ENCODE measurements at regions not wholly inside any gene's neighbourhood (a gene's known extent, or its start where the extent isn't known, plus 50 kb on each side); places are given as distances from the start of the nearest gene placed in this dataset.

DNA sequence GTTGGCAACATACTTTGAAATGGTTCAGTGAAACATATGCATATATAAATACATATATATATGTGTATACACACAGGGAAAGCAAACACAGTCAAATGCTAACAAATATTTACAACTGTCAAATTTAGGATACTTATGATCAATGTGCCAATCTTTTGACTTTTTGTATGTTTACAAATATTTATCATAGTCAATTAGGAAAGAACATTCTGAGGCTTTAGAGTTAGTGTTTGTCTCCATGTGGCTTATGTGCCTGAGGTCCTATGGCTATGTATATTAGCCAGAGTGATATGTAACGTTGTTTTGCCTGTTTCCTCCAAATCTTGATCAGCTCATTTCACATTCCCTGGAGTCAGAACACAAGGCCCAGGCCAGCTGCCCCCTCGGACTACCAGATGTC, 126.5 kb upstream of the MAN1A1 start (continued):
- TF ChIP-seq ARID4B (CRISPR knock-in tag; IDR thresholded peaks at IDR 0.05; ENCODE audit: borderline replicate concordance) (no peak), ZNF416 (CRISPR knock-in tag; IDR thresholded peaks at IDR 0.05) (no peak), HMGA2 (CRISPR knock-in tag; IDR thresholded peaks at IDR 0.05) (no peak), ATF6 (CRISPR knock-in tag; IDR thresholded peaks at IDR 0.05) (no peak), MXD4 (CRISPR knock-in tag; IDR thresholded peaks at IDR 0.05; ENCODE audit: borderline replicate concordance) (no peak), SOX15 (CRISPR knock-in tag; IDR thresholded peaks at IDR 0.05) (no peak), OVOL2 (CRISPR knock-in tag; IDR thresholded peaks at IDR 0.05; ENCODE audit: borderline replicate concordance) (no peak), ZNF121 (CRISPR knock-in tag; IDR thresholded peaks at IDR 0.05) (no peak), RORB (CRISPR knock-in tag; IDR thresholded peaks at IDR 0.05) (no peak), ZNF512 (CRISPR knock-in tag; IDR thresholded peaks at IDR 0.05; ENCODE audit: borderline replicate concordance) (no peak), ZBTB21 (CRISPR knock-in tag; IDR thresholded peaks at IDR 0.05; ENCODE audit: borderline replicate concordance) (no peak), NFYB (CRISPR knock-in tag; conservative IDR thresholded peaks at IDR 0.05; ENCODE audit: low read depth) (no peak), TCF7 (CRISPR knock-in tag; IDR thresholded peaks at IDR 0.05; ENCODE audit: low read depth) (no peak)
- TF ChIP-seq, protein P1, sequence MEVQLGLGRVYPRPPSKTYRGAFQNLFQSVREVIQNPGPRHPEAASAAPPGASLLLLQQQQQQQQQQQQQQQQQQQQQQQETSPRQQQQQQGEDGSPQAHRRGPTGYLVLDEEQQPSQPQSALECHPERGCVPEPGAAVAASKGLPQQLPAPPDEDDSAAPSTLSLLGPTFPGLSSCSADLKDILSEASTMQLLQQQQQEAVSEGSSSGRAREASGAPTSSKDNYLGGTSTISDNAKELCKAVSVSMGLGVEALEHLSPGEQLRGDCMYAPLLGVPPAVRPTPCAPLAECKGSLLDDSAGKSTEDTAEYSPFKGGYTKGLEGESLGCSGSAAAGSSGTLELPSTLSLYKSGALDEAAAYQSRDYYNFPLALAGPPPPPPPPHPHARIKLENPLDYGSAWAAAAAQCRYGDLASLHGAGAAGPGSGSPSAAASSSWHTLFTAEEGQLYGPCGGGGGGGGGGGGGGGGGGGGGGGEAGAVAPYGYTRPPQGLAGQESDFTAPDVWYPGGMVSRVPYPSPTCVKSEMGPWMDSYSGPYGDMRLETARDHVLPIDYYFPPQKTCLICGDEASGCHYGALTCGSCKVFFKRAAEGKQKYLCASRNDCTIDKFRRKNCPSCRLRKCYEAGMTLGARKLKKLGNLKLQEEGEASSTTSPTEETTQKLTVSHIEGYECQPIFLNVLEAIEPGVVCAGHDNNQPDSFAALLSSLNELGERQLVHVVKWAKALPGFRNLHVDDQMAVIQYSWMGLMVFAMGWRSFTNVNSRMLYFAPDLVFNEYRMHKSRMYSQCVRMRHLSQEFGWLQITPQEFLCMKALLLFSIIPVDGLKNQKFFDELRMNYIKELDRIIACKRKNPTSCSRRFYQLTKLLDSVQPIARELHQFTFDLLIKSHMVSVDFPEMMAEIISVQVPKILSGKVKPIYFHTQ (CRISPR knock-in tag; IDR thresholded peaks at IDR 0.05), result no peak

- ChIA-PET CTCF (no interaction called here), POLR2A (no interaction called here)
- ATAC-seq, result no peak
Observed at GRCh38 chr6:119470893-119471542, 121.5 kb upstream of the MAN1A1 start.

More at GRCh38 chr6:119470893-119471542, 121.5 kb upstream of the MAN1A1 start:
- no peak for DNase-seq (ENCODE audit: low spot score)
- TF ChIP-seq, protein P2, sequence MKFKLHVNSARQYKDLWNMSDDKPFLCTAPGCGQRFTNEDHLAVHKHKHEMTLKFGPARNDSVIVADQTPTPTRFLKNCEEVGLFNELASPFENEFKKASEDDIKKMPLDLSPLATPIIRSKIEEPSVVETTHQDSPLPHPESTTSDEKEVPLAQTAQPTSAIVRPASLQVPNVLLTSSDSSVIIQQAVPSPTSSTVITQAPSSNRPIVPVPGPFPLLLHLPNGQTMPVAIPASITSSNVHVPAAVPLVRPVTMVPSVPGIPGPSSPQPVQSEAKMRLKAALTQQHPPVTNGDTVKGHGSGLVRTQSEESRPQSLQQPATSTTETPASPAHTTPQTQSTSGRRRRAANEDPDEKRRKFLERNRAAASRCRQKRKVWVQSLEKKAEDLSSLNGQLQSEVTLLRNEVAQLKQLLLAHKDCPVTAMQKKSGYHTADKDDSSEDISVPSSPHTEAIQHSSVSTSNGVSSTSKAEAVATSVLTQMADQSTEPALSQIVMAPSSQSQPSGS (CRISPR knock-in tag; IDR thresholded peaks at IDR 0.05; ENCODE audit: borderline replicate concordance, low read depth), result no peak
- TF ChIP-seq SOX15 (CRISPR knock-in tag; IDR thresholded peaks at IDR 0.05) (no peak), ZBTB43 (CRISPR knock-in tag; IDR thresholded peaks at IDR 0.05) (no peak), ZNF416 (CRISPR knock-in tag; IDR thresholded peaks at IDR 0.05) (no peak), ATF3 (CRISPR knock-in tag; conservative IDR thresholded peaks at IDR 0.05) (no peak), ZNF317 (CRISPR knock-in tag; IDR thresholded peaks at IDR 0.05; ENCODE audit: borderline replicate concordance, low read depth) (no peak), ZNF396 (CRISPR knock-in tag; IDR thresholded peaks at IDR 0.05; ENCODE audit: borderline replicate concordance) (no peak)
- TF ChIP-seq, protein P3, sequence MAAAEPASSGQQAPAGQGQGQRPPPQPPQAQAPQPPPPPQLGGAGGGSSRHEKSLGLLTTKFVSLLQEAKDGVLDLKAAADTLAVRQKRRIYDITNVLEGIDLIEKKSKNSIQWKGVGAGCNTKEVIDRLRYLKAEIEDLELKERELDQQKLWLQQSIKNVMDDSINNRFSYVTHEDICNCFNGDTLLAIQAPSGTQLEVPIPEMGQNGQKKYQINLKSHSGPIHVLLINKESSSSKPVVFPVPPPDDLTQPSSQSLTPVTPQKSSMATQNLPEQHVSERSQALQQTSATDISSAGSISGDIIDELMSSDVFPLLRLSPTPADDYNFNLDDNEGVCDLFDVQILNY (CRISPR knock-in tag; IDR thresholded peaks at IDR 0.05), result no peak
- H3K9me3 Mint-ChIP-seq, result no peaks in the 10 kb centered on the region
- peaks cover 12% of the 10 kb centered on the region for H3K4me1 Mint-ChIP-seq
- 0 out of 2 replicates have a peak overlapping the region, but pooled peaks have one; percentile 26 for H3K27ac Mint-ChIP-seq
- H3K27me3 Mint-ChIP-seq (ENCODE audit: low read depth), result no peaks in the 10 kb centered on the region
- H3K36me3 Mint-ChIP-seq, result no peaks in the 10 kb centered on the region
- H3K4me3 Mint-ChIP-seq, result no peak overlapping the region
